DMS53 (cell line): ENCODE measurements at regions not wholly inside any gene's neighbourhood (a gene's known extent, or its start where the extent isn't known, plus 50 kb on each side); places are given as distances from the start of the nearest gene placed in this dataset.
"Not testable (repeated sequence)": the region's sequence is repeated elsewhere in the genome, so short reads cannot be mapped to it uniquely, and the experiment has no call there.

ENCODE experiments used
- DNase-seq: peaks from one replicate; lab custom pipeline; 2025; lab: John Stamatoyannopoulos, UW

GRCh38 chr5:53275666-53276065 is 166.1 kb upstream of the MOCS2 start:
- no peak for DNase-seq

- DNase-seq, result no peak
Measured at GRCh38 chr5:53276825-53277224, 167.3 kb upstream of the MOCS2 start.

GRCh38 chr5:53277491-53277890 is 167.9 kb upstream of the MOCS2 start:
- no peak for DNase-seq

- no peak for DNase-seq
Measured at GRCh38 chr5:53287573-53287972, 178.0 kb upstream of the MOCS2 start.

GRCh38 chr5:53288511-53288910 is 179.0 kb upstream of the MOCS2 start:
- DNase-seq, result no peak

- no peak for DNase-seq
Measured at GRCh38 chr5:53291047-53291446, 181.5 kb upstream of the MOCS2 start.

GRCh38 chr5:53291528-53291927 is 182.0 kb upstream of the MOCS2 start:
- DNase-seq, result peak; percentile 13

GRCh38 chr5:53298841-53299240 is 181.6 kb upstream of the FST start:
- DNase-seq, result no peak

GRCh38 chr5:53302529-53302928 is 177.9 kb upstream of the FST start:
- no peak for DNase-seq

- DNase-seq, result no peak
Measured at GRCh38 chr5:53303105-53303504, 177.3 kb upstream of the FST start.

- not testable (repeated sequence) for DNase-seq
Measured at GRCh38 chr5:53305316-53305715, 175.1 kb upstream of the FST start.

- DNase-seq, result no peak
Measured at GRCh38 chr5:53309653-53310052, 170.8 kb upstream of the FST start.

- DNase-seq, result no peak
Measured at GRCh38 chr5:53311681-53312080, 168.7 kb upstream of the FST start.

- no peak for DNase-seq
Measured at GRCh38 chr5:53313145-53313544, 167.3 kb upstream of the FST start.

GRCh38 chr5:53318303-53318702 is 162.1 kb upstream of the FST start:
- peak; percentile 38 for DNase-seq

GRCh38 chr5:53319315-53319714 is 161.1 kb upstream of the FST start:
- no peak for DNase-seq

- no peak for DNase-seq
Measured at GRCh38 chr5:53321073-53321472, 159.4 kb upstream of the FST start.

GRCh38 chr5:53321721-53322120 is 158.7 kb upstream of the FST start:
- DNase-seq, result no peak

- DNase-seq, result no peak
Measured at GRCh38 chr5:53322257-53322656, 158.2 kb upstream of the FST start.

- peak; percentile 5 for DNase-seq
Measured at GRCh38 chr5:53323511-53323910, 156.9 kb upstream of the FST start.

- no peak for DNase-seq
Measured at GRCh38 chr5:53323943-53324642, 156.3 kb upstream of the FST start.

GRCh38 chr5:53326424-53327153 is 153.8 kb upstream of the FST start:
- no peak for DNase-seq

GRCh38 chr5:53327811-53328334 is 152.6 kb upstream of the FST start:
- DNase-seq, result no peak
